Stomach (tissue), 4 donors: ENCODE measurements at regions not wholly inside any gene's neighbourhood (a gene's known extent, or its start where the extent isn't known, plus 50 kb on each side); places are given as distances from the start of the nearest gene placed in this dataset.

Experiments
- POLR2A ChIP-seq, 4 donors: fragments of 450-650 bp; IDR thresholded peaks; one replicate each; pipeline ENCODE4 v1.6.1; 2016; ENCODE audit warnings: antibody characterized with exemption in 4 of 4, control low read depth in 2 of 4, mild to moderate bottlenecking in 1 of 4, moderate library complexity in 1 of 4
- POLR2AphosphoS5 ChIP-seq, 3 donors: sonication (generic); formaldehyde crosslinking; IDR thresholded peaks; one replicate each; pipeline ENCODE4 v1.6.1; 2016; ENCODE audit warnings: antibody characterized with exemption in 3 of 3
- TF ChIP-seq, protein P1 (sequence below), 7 experiments: fragments of 450-650 bp in 4 of 7; fragments of 200-600 bp in 3 of 7; sonication (generic) in 3 of 7; IDR thresholded peaks; one replicate each; pipeline ENCODE4 v1.5.1; 2016 to 2019; ENCODE audit warnings: antibody characterized with exemption in 7 of 7, control low read depth in 2 of 7, mild to moderate bottlenecking in 1 of 7

DNA sequence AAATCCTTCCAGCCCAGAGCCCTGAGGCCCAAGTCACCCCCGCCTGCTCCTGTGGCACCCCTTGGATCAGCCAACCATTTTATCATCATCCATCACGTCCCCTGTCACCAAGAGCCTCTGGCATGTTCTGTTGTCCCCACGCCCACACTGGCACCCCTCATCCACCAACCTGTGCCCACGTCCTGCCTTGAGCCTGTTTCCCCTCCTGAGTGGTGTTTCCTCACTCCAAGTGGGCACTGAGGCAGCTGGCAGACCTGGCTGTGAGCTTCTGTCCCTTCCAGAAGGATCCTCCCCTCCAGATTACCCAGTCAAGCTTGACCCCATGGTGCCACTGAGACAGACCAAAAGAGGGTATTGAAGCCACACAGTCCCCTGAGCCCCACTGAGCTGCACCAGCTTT is 71.4 kb upstream of the ANTXRL start:
- TF ChIP-seq, protein P1, sequence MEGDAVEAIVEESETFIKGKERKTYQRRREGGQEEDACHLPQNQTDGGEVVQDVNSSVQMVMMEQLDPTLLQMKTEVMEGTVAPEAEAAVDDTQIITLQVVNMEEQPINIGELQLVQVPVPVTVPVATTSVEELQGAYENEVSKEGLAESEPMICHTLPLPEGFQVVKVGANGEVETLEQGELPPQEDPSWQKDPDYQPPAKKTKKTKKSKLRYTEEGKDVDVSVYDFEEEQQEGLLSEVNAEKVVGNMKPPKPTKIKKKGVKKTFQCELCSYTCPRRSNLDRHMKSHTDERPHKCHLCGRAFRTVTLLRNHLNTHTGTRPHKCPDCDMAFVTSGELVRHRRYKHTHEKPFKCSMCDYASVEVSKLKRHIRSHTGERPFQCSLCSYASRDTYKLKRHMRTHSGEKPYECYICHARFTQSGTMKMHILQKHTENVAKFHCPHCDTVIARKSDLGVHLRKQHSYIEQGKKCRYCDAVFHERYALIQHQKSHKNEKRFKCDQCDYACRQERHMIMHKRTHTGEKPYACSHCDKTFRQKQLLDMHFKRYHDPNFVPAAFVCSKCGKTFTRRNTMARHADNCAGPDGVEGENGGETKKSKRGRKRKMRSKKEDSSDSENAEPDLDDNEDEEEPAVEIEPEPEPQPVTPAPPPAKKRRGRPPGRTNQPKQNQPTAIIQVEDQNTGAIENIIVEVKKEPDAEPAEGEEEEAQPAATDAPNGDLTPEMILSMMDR (IDR thresholded peaks at IDR 0.05): no peak
- TF ChIP-seq POLR2A (IDR thresholded peaks at IDR 0.05): no peak
- TF ChIP-seq POLR2AphosphoS5 (IDR thresholded peaks at IDR 0.05): no peak
